GM21619 (cell line): ENCODE measurements at regions not wholly inside any gene's neighbourhood (a gene's known extent, or its start where the extent isn't known, plus 50 kb on each side); places are given as distances from the start of the nearest gene placed in this dataset.
"Not testable (repeated sequence)": the region's sequence is repeated elsewhere in the genome, so short reads cannot be mapped to it uniquely, and the experiment has no call there.

Experiments
- ATAC-seq: cut with Tn5 transposase; IDR thresholded peaks from one replicate; pipeline ENCODE4 v1.9.1; 2021; ENCODE audit not compliant: unreplicated experiment

- ATAC-seq = no peak
Observed at GRCh38 chr18:41639218-41639617, 315.8 kb upstream of the PIK3C3 start.

GRCh38 chr18:41631723-41632285, 323.2 kb upstream of the PIK3C3 start:
- ATAC-seq = not testable (repeated sequence)

GRCh38 chr18:41630232-41630886, 324.7 kb upstream of the PIK3C3 start:
- ATAC-seq = no peak

- no peak for ATAC-seq
Observed at GRCh38 chr18:41624460-41624859, 330.6 kb upstream of the PIK3C3 start.

- no peak for ATAC-seq
Observed at GRCh38 chr18:41621177-41621576, 333.9 kb upstream of the PIK3C3 start.

GRCh38 chr18:41618147-41618546, 336.9 kb upstream of the PIK3C3 start:
- no peak for ATAC-seq

- no peak for ATAC-seq
Observed at GRCh38 chr18:41617647-41618046, 337.4 kb upstream of the PIK3C3 start.

GRCh38 chr18:41613003-41613609, 341.9 kb upstream of the PIK3C3 start:
- ATAC-seq = no peak

GRCh38 chr18:41604964-41605363, 350.1 kb upstream of the PIK3C3 start:
- ATAC-seq = no peak

GRCh38 chr18:41602034-41602433, 353.0 kb upstream of the PIK3C3 start:
- ATAC-seq = no peak

- ATAC-seq = no peak
Observed at GRCh38 chr18:41600693-41601391, 354.2 kb upstream of the PIK3C3 start.

GRCh38 chr18:41599466-41599865, 355.6 kb upstream of the PIK3C3 start:
- ATAC-seq = no peak

- no peak for ATAC-seq
Observed at GRCh38 chr18:41594582-41594981, 360.5 kb upstream of the PIK3C3 start.

GRCh38 chr18:41593171-41593675, 361.8 kb upstream of the PIK3C3 start:
- no peak for ATAC-seq

GRCh38 chr18:41587976-41588375, 367.1 kb upstream of the PIK3C3 start:
- ATAC-seq = no peak

GRCh38 chr18:41585512-41585911, 369.5 kb upstream of the PIK3C3 start:
- no peak for ATAC-seq

GRCh38 chr18:41579185-41579584, 375.8 kb upstream of the PIK3C3 start:
- ATAC-seq = no peak

- no peak for ATAC-seq
Observed at GRCh38 chr18:41577529-41577928, 377.5 kb upstream of the PIK3C3 start.

- no peak for ATAC-seq
Observed at GRCh38 chr18:41576643-41577042, 378.4 kb upstream of the PIK3C3 start.

GRCh38 chr18:41569867-41570266, 385.2 kb upstream of the PIK3C3 start:
- no peak for ATAC-seq

GRCh38 chr18:41561961-41562360, 393.1 kb upstream of the PIK3C3 start:
- no peak for ATAC-seq

GRCh38 chr18:41558715-41559114, 396.3 kb upstream of the PIK3C3 start:
- no peak for ATAC-seq
